ENCODE measurements at regions not wholly inside any gene's neighbourhood (a gene's known extent, or its start where the extent isn't known, plus 50 kb on each side); places are given as distances from the start of the nearest gene placed in this dataset.

DNA sequence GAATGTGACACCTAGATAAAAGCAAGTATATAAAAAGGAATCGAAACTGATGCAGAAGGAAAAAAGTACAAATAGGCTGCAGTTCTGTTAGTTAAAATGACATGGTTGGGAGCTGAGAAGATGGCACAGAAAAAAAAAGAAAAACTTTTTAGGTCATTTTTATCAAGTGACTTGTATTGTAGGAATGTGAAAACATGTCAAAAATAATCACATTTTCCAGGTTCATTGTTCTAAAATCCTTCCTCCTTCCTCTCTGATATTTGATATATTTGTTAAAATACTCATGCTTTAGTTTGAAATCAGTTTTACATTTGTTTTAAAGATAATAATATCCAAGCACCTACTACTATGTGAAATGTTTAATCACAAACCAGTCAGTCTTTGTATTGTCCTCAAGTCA lies 507.9 kb downstream of the PRKD1 start:
- Histone ChIP-seq H3K9me3 (no peaks in the 10 kb centered on the region), H3K4me2 (no peak overlapping the region), H3K4me1 (no peaks in the 10 kb centered on the region), H4K20me1 (no peaks in the 10 kb centered on the region), H3K9ac (no peak overlapping the region), H3K36me3 (no peaks in the 10 kb centered on the region), H3K27ac (no peak overlapping the region), H3K4me3 (no peak overlapping the region), H3K27me3 (no peaks in the 10 kb centered on the region)
- no peak for TF ChIP-seq Cebpa-rat (IDR thresholded peaks at IDR 0.05)

DNA sequence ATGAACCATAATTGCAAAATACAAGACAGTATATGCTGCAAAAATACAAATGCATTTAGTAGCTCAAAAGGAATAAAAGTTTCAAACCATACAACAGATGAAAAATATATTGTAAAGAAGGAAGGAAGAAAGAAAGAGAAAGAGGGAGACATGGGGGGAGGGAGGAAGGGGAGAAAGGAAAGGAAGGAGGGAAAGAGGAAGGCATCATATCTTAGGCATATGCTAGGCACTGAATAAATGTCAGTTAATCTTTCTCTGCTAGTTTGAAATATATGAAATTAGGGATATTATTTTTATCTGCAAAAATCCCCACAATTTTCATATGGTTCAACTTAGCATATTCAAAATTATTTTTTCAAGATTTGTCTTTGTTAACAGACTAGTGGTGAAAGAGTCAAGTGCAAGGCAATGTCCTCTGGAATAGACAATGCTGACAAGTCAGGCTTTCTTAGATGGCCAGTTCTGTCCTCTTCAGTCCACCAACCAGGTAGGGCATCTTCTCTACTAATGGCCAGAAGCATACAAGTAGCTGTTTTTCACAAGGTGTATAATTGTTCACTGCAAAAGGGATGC lies 506.4 kb downstream of the PRKD1 start:
- Histone ChIP-seq H3K9me3 (no peaks in the 10 kb centered on the region), H3K4me3 (no peak overlapping the region), H4K20me1 (no peaks in the 10 kb centered on the region), H3K4me2 (no peak overlapping the region), H3K36me3 (no peaks in the 10 kb centered on the region), H3K9ac (no peak overlapping the region), H3K27ac (no peak overlapping the region), H3K27me3 (no peaks in the 10 kb centered on the region), H3K4me1 (no peaks in the 10 kb centered on the region)
- TF ChIP-seq Cebpa-rat (IDR thresholded peaks at IDR 0.05) = no peak

DNA sequence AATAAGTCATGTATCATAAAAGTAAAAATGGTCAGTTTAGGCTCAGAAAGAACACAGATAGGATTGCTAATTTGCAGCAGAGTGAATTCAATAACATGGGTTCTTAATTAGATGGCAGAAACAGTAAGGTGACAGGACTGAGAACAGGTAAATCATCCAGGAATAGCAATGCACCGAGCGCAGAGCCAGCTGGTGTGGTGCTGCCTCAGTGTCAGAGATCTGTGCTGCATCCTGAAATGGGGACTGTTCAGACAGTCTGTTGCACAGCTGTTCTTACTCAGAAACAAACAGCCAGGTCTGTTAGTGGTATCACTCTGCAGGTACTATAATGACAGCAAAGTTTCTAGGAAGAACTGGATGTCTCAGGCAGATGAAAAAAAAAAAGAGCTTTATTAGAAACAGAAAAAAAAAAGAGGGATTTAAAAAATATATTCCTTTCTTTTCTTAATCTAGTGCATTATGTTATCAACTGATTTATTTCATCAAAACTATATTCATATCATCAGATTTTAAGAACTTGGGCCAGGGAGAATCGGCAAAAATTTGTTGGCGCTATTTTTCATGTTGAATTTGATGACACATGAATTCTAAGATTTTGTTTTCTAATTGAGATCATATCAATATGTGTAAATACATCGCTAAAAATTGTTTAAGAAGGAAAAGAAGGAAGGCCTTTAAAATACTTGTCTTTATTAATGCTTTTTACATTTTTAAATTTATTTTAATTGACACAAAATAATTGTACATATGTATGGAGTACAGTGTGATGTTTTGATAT lies 501.8 kb downstream of the PRKD1 start:
- no peak overlapping the region for H3K4me3 ChIP-seq
- no peak overlapping the region for H3K9ac ChIP-seq
- no peak for TF ChIP-seq Cebpa-rat (IDR thresholded peaks at IDR 0.05)
- H3K27ac ChIP-seq = no peak overlapping the region
- no peaks in the 10 kb centered on the region for H3K9me3 ChIP-seq
- no peaks in the 10 kb centered on the region for H3K27me3 ChIP-seq
- H3K36me3 ChIP-seq = no peaks in the 10 kb centered on the region
- H4K20me1 ChIP-seq = no peaks in the 10 kb centered on the region
- no peaks in the 10 kb centered on the region for H3K4me1 ChIP-seq
- no peak overlapping the region for H3K4me2 ChIP-seq

DNA sequence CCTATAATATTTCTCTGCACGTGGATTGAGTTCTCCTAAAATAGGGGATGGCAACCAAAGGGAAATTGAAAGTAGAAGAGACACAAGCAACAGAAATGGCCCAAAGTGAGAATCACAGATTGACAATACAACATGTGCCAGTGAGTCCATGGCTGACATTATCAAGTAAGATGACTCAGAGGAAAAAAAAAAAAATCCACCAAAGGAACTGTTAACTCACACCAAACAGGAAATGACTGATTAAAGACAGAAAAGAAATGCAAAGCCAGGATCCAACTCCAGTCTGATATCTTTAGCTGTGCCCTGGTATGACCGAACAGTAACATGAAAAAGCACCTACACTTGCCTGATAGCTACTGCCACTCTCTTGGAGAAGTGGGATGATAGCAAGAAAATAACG lies 485.0 kb downstream of the PRKD1 start:
- Histone ChIP-seq H4K20me1 (no peaks in the 10 kb centered on the region), H3K4me3 (no peak overlapping the region), H3K9me3 (no peaks in the 10 kb centered on the region), H3K36me3 (no peaks in the 10 kb centered on the region), H3K27ac (no peak overlapping the region), H3K4me1 (no peaks in the 10 kb centered on the region), H3K9ac (no peak overlapping the region), H3K27me3 (no peaks in the 10 kb centered on the region), H3K4me2 (no peak overlapping the region)
- TF ChIP-seq Cebpa-rat (IDR thresholded peaks at IDR 0.05) = no peak

DNA sequence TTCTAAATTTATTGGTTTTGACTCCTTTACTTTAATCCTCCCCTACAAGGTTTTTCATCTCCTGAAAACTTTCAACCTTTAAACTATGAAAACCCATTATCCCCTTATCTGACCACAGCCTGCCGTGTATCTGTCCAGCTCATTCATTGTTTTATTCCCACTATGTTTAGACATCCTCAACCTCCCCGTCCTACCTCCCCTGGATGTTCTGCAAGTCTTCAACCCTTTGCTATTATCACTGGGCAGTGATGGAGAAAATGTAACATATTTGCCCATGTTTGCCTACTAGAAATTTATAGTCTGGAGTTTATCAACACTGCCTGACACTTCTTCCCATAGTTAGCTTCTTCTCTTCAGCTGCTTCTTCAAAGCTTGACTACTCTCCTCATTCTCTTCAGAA lies 483.4 kb downstream of the PRKD1 start:
- Histone ChIP-seq H3K27ac (no peak overlapping the region), H3K27me3 (no peaks in the 10 kb centered on the region)
- no peak for TF ChIP-seq Cebpa-rat (IDR thresholded peaks at IDR 0.05)

DNA sequence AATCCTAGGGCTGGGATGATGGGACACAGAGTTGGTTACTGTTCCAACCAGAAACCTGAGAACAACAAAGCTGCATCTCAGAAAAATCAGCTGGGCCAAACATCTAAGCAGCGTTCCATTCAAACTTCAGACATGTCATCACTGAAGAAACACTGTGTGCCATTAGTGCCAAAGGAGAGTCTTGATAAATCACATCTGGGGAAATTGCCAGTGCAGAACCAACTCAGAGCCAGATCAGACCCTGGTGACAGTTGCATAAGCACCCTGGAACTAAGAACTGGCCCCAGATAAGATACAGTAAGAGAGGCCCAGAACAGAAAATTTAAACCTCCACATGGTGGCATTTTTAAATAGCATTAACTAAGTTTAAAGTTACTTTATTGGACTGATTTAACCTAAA lies 482.8 kb downstream of the PRKD1 start:
- Histone ChIP-seq H3K27me3 (no peaks in the 10 kb centered on the region), H3K9me3 (no peaks in the 10 kb centered on the region), H3K4me1 (no peaks in the 10 kb centered on the region), H4K20me1 (no peaks in the 10 kb centered on the region), H3K27ac (no peak overlapping the region), H3K4me3 (no peak overlapping the region), H3K36me3 (no peaks in the 10 kb centered on the region), H3K4me2 (no peak overlapping the region), H3K9ac (no peak overlapping the region)
- TF ChIP-seq Cebpa-rat (IDR thresholded peaks at IDR 0.05) = no peak

More for the DNA sequence above, 483.4 kb downstream of the PRKD1 start:
- H3K4me2 ChIP-seq = no peak overlapping the region
- no peaks in the 10 kb centered on the region for H3K9me3 ChIP-seq
- H4K20me1 ChIP-seq = no peaks in the 10 kb centered on the region
- H3K36me3 ChIP-seq = no peaks in the 10 kb centered on the region
- no peak overlapping the region for H3K4me3 ChIP-seq
- no peaks in the 10 kb centered on the region for H3K4me1 ChIP-seq
- H3K9ac ChIP-seq = no peak overlapping the region

DNA sequence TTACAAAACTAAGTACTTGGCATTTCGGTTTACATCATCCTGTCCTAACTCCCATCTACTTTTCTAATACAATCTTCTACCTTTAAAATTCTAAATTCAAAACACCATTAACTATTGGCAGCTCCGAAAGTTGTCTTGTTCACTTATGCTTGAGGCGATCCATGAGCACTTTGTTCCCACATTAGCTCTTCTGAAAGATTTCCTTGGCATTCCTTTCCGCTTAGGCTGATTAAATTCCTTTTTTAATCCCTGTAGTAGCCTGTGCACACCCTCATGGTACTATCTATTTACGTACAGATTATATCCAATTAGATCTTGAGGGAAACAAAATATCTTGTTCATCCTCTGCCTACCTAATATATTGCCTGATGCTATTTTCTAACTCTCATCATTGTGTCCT lies 480.7 kb downstream of the PRKD1 start:
- Histone ChIP-seq H3K36me3 (no peaks in the 10 kb centered on the region), H3K27me3 (no peaks in the 10 kb centered on the region), H3K4me1 (no peaks in the 10 kb centered on the region), H3K4me2 (no peak overlapping the region), H3K9me3 (no peaks in the 10 kb centered on the region), H4K20me1 (no peaks in the 10 kb centered on the region), H3K27ac (no peak overlapping the region), H3K4me3 (no peak overlapping the region), H3K9ac (no peak overlapping the region)
- TF ChIP-seq Cebpa-rat (IDR thresholded peaks at IDR 0.05) = no peak

DNA sequence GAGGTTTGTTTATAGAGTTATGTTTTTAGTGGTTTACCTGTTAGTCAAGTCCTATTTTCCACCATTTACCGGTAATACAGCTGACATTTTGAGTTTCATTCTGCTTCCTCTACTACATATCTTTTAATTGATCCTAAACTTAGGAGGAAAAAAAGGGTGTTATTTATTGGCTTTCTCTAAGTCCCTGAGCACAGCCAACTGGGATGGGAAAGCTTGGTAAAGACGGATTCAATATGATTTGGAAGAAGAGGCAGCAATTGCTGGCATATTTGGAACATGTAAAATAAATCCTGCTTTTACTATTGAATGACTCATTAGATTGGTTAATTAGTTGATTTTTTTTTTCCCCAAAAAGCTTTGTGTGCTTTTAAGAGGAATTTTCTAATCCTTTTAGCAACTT lies 475.7 kb downstream of the PRKD1 start:
- Histone ChIP-seq H3K36me3 (no peaks in the 10 kb centered on the region), H3K9ac (no peak overlapping the region), H4K20me1 (no peaks in the 10 kb centered on the region), H3K27me3 (no peaks in the 10 kb centered on the region), H3K27ac (no peak overlapping the region), H3K4me1 (no peaks in the 10 kb centered on the region), H3K4me3 (no peak overlapping the region), H3K9me3 (no peaks in the 10 kb centered on the region), H3K4me2 (no peak overlapping the region)
- no peak for TF ChIP-seq Cebpa-rat (IDR thresholded peaks at IDR 0.05)

DNA sequence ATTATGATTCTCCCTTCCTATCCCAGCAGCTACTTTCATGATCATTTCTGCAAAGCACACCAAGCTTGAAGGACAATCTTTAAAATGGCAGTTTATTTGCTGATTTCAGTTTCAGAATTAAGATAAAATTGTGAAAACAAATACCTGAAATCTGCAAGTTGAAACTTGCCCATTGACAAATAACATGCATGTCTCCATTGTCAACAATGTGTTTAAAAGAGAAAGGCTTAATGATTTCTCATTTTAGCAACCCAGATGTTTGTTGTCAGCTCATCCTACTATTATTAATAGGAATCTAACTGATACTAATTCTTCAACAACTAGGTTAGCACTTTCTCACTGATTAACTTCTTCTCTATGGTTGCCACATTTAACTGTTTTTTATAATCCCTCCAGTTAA lies 474.6 kb downstream of the PRKD1 start:
- no peak overlapping the region for H3K4me2 ChIP-seq
- no peaks in the 10 kb centered on the region for H4K20me1 ChIP-seq
- TF ChIP-seq Cebpa-rat (IDR thresholded peaks at IDR 0.05) = no peak
- H3K27ac ChIP-seq = no peak overlapping the region
- no peaks in the 10 kb centered on the region for H3K27me3 ChIP-seq
- no peak overlapping the region for H3K4me3 ChIP-seq
- H3K9me3 ChIP-seq = no peaks in the 10 kb centered on the region
- H3K9ac ChIP-seq = no peak overlapping the region
- no peaks in the 10 kb centered on the region for H3K36me3 ChIP-seq
- no peaks in the 10 kb centered on the region for H3K4me1 ChIP-seq

DNA sequence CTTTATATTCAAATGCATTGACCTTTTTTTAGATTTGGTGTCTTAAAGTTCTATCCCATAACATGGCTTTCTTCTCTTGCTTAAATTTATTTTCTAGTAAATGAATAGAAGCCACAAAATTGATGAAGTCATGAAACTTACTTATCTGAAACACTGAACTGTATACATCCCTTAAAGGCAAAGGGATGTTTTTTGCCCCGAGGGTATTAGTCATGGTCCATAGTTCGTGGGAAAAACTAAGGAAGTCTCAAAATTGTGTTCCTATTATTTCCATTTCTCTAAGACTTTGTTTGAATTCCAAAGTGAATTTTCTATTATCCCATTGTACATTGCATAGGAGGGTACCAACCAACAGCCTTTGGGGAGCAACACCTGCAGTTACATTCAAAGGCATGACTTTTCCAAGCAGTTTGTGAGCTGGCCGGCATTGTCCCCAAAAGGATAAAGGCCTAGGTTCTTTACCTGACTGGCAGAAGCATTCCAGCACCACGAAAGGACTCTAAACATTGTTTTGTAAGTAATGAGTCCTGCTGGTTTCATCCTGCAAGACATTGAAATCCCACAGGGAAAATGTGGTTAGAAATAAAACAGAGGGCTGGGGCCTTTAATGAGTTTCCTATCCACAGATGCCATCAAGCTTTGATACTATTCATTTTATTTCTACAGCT lies 473.5 kb downstream of the PRKD1 start:
- Histone ChIP-seq H3K4me1 (no peaks in the 10 kb centered on the region), H3K36me3 (no peaks in the 10 kb centered on the region), H3K4me2 (no peak overlapping the region), H3K27me3 (no peaks in the 10 kb centered on the region), H3K4me3 (no peak overlapping the region), H3K27ac (no peak overlapping the region), H3K9me3 (no peaks in the 10 kb centered on the region), H3K9ac (no peak overlapping the region), H4K20me1 (no peaks in the 10 kb centered on the region)
- TF ChIP-seq Cebpa-rat (IDR thresholded peaks at IDR 0.05) = no peak
